HG02943 (cell line): ENCODE measurements at regions not wholly inside any gene's neighbourhood (a gene's known extent, or its start where the extent isn't known, plus 50 kb on each side); places are given as distances from the start of the nearest gene placed in this dataset.

Experiments
- ATAC-seq: cut with Tn5 transposase; IDR thresholded peaks from one replicate; pipeline ENCODE4 v1.9.1; 2021; ENCODE audit warnings: mild to moderate bottlenecking, low read depth, moderate library complexity; ENCODE audit not compliant: unreplicated experiment

DNA sequence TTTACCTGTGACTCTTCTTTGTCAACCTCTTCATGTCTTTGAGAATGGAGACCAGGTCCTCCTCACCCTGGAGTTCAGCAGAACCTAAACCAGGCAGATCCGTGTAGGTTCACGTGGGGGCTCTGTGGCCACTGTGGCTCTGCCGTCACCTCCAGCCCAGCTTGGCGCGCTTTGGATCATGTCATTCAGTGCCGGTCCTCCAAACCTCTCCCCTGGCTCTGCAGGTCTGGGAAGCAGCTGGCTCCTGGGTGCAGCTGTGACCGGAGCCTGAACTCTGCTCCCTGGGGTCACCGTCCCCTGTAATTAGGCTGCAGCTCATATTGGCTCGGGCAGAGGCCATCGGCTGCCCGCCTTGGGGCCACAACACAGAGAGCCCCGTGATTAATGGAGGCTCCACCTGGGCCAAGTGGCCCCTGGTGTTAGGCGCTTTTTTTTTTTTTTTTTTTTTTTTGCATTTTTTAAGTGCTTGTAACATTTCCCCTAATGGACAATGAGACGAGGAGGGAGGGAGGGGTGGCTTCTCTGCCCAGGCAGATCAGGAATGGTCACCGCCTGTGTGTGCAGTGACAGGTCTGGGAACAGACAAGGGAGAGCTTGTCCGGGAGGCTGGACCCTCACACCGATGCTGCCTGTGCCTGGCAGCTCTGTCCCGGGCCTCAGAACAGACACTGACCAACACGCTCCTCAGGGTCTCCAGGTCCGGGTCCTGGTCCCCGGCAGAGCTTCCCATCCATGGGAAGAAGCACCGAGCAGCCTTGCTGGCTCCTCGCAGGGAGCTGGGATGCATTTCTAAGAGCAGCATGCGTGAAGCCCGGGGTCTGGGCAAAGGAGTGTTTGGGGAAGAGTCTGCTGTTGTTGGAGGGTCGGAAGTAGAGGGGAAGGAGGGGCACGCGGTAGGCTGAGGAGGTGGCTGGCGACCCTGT lies 247.9 kb downstream of the SEC14L1 start:
- ATAC-seq, result no peak

- no peak for ATAC-seq
These were observed 250.1 kb downstream of the SEC14L1 start for GRCh38 chr17:77390870-77391269.

GRCh38 chr17:77391668-77392375 lies 251.1 kb downstream of the SEC14L1 start:
- no peak for ATAC-seq

DNA sequence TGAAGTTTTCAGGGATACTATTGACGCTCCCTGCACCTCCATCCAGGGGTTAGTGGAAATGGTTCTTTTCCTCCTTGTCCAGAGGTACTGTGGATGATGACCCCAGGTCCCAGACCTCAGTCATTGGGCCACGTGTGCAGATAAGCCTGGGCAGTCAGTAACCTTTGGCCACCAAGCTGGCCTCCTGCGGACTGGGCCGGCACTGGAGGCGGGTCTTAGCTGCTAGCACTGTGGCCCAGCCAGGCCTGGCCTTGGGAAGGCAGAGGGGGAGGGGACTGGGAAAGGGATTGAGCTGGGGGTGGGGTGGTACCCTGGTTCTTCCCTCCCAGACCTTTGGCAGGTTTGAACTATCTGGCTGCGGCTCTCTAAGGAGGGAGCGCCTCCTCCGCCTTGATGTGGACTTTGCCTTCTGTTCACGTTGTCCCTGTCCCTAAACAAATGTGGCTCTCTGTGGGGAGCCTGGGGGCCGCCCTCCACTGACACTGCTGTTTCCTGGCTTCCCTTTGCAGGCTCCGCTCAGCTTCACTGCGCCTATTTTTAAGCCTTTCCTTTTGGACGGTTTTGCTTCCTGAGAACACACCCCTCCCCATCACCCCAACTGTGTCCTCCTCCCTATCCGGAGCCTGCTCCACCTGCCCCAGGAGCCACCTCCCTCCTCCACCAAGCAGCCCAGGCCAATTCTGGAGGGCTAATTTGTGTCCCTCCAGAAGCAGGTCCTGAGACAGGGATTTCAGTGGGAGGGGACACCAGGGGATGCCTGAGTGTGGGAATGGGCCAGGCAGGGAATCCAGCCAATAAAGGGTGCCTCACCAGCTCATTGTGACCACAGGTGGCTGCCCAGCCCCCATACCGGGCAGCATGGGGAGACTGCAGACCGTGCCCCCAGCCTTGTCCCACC lies 251.9 kb downstream of the SEC14L1 start:
- no peak for ATAC-seq

DNA sequence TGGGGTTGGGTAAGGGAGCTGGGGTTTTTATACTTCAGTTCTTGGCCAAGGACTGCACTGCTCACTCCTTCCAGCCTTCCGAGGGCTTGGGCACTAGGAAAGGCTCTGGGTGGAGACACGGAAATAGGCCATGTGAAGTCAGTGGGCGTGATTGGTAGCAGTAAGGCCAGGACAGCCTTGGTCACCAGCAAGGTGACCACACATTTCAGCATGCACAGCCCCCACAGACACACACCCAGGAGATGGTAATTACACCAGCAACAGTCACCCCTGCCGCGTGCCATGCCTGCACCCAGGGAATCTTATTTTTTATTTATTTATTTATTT lies 252.5 kb downstream of the SEC14L1 start:
- no peak for ATAC-seq

GRCh38 chr17:77393867-77394539 lies 253.2 kb downstream of the SEC14L1 start:
- ATAC-seq, result no peak

DNA sequence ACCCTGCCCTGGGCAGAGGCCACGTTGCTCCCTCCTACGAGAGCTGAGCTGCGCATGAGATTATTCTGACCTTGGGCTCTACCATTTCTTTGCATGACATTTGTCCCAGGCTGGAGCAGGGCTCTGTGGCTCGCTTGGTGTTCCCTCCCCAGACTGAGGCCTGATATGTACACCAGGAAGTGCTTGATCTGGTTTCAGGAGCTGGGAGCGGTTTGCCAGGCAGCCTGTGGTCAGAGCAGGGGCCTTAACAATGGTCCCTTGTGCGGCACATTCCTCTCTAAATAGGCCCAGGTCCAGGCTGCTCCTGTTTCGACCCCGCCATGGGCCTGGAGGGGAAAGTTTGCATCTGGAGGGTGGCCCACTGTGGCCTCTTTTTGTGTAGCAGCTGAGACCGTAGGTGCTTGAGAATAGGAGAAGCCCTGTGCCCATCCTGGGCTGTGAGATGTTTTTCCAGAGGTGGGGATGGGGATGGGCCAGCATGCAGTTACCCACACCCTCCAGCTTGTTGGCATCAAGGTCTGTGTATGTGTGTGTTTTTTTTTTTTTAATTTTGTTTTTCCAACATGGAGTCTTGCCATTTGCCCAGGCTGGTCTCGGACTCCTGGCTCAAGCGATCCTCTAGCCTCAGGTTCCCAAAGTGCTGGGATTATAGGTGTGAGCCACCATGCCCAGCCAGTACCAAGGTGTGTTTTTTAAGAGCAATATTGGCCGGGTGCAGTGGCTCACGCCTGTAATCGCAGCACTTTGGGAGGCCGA lies 253.9 kb downstream of the SEC14L1 start:
- no peak for ATAC-seq

- no peak for ATAC-seq
These were observed 254.8 kb downstream of the SEC14L1 start for GRCh38 chr17:77395501-77396048.

DNA sequence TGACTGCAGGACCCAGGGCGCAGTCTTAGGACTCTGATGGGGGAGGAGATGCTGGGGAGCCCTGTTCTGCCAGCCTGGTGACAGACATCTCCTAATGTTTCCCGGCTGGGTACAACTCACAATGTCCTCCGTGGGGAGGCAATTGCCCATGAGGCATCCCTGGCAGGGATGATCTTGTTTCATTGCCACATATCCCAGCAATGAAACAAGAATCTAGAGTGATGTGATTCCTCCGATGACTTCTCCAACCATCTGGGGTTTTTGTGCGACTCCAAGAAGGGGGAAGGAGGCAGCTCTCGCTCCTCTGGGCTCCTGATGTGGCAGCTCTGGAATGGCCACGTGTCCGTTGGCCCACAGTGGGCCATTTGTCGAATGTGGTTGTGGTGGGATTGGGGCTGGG lies 255.8 kb downstream of the SEC14L1 start:
- no peak for ATAC-seq

DNA sequence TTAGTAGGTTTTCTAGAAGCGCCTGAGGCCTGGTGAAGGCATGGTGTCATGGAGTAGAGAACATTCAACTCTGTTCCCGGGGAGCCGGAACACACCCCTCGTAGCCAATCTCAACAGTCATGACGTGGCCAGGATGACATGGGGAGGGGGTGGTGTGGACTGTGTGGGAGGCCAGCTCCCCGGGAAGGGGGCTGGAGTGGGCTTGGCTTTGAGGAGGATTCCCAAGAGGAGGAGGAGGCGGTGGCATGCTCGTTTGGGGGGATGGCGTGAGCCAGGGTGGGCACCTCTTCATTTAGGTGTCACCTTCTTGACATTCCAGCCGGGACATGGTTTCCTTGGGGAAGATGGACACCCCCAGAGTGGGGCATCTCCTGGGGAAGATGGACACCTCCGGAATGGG lies 257.5 kb downstream of the SEC14L1 start:
- ATAC-seq, result no peak

DNA sequence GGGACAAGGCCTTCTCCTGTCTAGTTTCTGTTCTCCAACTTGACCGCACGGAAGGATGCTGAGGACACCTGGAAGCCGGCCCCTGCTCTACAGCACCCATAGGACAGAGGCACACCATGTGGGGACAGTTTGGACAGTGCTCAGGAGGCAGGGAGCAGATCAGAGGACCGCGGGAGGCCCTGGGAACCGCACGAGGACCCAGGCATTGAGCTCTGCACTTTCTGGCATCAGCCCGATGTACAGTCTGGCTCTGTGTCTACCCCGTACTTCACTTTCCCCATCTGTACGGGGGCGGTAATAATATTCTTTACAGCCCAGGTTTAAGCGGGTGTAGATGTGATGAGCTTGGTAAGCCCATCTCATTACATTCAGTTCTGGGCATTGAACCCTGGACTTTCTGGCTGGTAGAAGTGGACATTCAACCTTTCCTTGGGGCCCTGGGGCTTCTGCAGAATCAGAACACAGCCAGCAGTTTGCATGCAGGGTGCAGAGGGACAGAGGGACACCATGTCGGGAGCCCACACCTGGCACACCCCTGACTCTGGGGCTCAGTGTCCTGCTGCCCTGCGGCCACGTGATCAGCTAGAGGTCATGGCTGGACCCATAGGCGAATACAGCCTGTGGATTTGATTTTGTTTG lies 258.7 kb downstream of the SEC14L1 start:
- ATAC-seq, result no peak

- no peak for ATAC-seq
These were observed 259.7 kb downstream of the SEC14L1 start for GRCh38 chr17:77400445-77400870.

DNA sequence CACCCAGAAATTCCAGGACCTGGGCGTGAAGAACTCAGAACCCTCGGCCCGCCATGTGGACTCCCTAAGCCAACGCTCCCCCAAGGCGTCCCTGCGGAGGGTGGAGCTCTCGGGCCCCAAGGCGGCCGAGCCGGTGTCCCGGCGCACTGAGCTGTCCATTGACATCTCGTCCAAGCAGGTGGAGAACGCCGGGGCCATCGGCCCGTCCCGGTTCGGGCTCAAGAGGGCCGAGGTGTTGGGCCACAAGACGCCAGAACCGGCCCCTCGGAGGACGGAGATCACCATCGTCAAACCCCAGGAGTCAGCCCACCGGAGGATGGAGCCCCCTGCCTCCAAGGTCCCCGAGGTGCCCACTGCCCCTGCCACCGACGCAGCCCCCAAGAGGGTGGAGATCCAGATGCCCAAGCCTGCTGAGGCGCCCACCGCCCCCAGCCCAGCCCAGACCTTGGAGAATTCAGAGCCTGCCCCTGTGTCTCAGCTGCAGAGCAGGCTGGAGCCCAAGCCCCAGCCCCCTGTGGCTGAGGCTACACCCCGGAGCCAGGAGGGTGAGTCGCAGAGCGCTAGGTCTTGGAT lies 261.5 kb downstream of the SEC14L1 start:
- no peak for ATAC-seq

- ATAC-seq, result no peak
These were observed 263.1 kb downstream of the SEC14L1 start for GRCh38 chr17:77403854-77404253.

DNA sequence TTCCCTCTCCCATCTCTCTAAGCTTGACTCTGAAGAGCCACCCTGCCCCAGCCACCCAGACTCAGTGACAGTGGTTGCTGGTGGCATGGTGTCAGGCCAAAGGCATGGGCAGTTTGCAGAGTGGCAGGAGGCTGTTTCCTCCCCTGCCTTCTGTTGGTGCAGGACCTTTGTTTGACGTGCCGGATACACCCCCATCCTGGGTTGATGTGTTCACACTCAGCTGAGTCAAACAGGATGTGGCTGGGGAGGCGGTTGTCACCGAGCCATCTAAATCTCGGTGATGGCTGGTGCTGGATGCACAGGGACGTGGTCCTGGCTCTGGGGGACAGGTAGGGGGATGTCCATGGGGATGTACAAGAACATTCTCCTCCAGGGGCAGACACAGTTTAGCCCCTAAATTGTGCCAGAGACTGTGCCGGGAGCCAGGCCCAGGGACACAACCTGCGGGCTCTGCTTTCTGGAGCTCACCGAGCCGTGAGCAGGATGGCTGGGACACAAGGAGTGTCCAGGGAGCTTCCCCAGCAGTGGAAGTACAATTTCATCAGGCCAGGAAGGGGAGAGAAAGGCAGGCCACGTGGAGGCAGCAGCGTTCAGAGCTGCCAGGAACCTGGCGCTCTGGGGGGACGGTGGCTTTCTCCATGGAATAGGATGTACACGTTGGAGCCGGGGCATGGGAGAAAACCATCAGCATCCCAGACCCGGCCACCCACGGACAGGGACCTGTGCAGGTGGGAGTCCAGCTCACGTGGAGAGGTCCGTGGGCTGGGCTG lies 264.2 kb downstream of the SEC14L1 start:
- peak; percentile 42 for ATAC-seq

DNA sequence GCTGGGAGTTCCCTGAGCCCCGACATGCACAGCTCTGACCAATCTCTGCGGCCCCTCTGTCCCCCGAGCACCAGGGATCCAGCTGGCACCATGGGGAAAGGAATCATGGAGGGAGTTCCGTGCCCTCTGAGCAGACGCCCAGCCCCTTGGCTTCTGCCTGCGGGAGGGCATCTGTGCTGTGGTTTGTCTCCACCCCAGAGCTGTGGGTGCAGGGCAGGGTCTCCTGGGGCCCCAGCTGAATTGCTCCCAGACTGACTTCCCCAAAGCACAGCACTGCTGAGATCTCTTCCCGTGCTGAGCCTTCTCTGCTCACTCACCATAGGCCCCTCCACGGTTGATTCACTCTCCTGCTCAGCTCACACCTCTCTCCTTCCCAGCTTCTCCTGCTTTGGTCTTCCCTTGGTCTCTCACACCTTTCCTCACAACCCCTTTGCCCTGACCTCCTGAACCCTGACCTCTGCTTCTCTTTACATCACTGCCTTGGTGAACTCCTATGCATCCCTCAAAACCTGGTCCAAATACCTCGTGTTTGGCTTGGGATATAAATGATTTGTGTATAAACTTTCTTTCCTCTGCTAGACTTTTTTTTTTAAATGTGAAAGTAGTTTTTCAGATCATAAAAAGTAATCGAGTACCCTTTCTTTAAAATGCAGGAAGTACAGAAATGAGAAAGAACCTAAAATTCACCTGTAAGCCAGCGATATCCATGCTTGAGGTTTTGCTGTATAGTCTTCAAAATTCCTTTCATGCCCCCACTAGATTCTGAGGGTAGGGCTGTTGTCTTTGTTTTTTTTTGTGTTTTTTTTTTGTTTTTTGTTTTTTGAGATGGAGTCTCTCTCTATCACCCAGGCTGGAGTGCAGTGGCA lies 265.3 kb downstream of the SEC14L1 start:
- no peak for ATAC-seq
